GM12878 (cell line): ENCODE measurements at regions not wholly inside any gene's neighbourhood (a gene's known extent, or its start where the extent isn't known, plus 50 kb on each side); places are given as distances from the start of the nearest gene placed in this dataset.
A peak's percentile ranks its signal among the peaks of the same experiment; 100 is the strongest.

Experiments
- ATAC-seq: fragments of 200-7000 bp; cut with Tn5 transposase; 3 replicates; pipeline ENCODE4 v1.9.1; 2020; ENCODE audit warnings: mild to moderate bottlenecking, moderate library complexity
- BruUV-seq: library from RNA; stranded (reverse); fragments of 400-500 nt; replicated peaks from 2 replicates; lab custom pipeline; 2021; lab: Mats Ljungman, UMichigan
- CTCF ChIA-PET: fragments of 300-600 bp; sonication (Branson Sonifier 250); formaldehyde crosslinking; extraction: SDS; loops from one replicate; lab custom pipeline; 2021; ENCODE audit warnings: inconsistent platforms; lab: Yijun Ruan, JAX
- POLR2A ChIA-PET: fragments of 350-600 bp; formaldehyde crosslinking; extraction: SDS; loops from one replicate; lab custom pipeline; 2021; ENCODE audit warnings: inconsistent platforms; lab: Charles Lee
- RAD21 ChIA-PET: fragments of 300-600 bp; sonication (Branson Sonifier 250); formaldehyde crosslinking; loops from one replicate; lab custom pipeline; 2023; ENCODE audit warnings: antibody characterized with exemption; ENCODE audit not compliant: unreplicated experiment; lab: Charles Lee
- SMC1A ChIA-PET: fragments of 300-600 bp; sonication (Branson Sonifier 250); formaldehyde crosslinking; loops from one replicate; lab custom pipeline; 2023; ENCODE audit not compliant: unreplicated experiment, uncharacterized antibody; lab: Charles Lee
- DNase-seq: peaks from one replicate; pipeline ENCODE4 v3.0.0-alpha.2; 2011; ENCODE audit warnings: low read depth, low spot score
- FAIRE-seq: peaks from 3 replicates; lab custom pipeline; 2011; peaks lifted over from hg19 to GRCh38; lab: Jason Lieb, UNC
- H2AFZ ChIP-seq: 2 replicates; pipeline ENCODE4 v1.6.0; 2011; ENCODE audit warnings: low read depth, low read length, control low read depth; ENCODE audit not compliant: control insufficient read depth
- H3K27ac ChIP-seq: 2 replicates; pipeline ENCODE4 v1.5.1; 2011; ENCODE audit warnings: control low read depth; ENCODE audit not compliant: control insufficient read depth, insufficient read depth
- H3K27me3 ChIP-seq, 2 experiments: replicated peaks in 1 of 2; 2 replicates each; pipeline versions ENCODE4 v1.6.0 to v1.6.1; 2011; ENCODE audit warnings: low read length in 1 of 2; ENCODE audit not compliant: control insufficient read depth in 2 of 2, insufficient read depth in 2 of 2
- H3K36me3 ChIP-seq, 2 experiments: 2 replicates each; pipeline ENCODE4 v1.5.1; 2011; ENCODE audit warnings: low read length in 1 of 2; ENCODE audit not compliant: control insufficient read depth in 2 of 2, insufficient read depth in 2 of 2
- H3K4me1 ChIP-seq: 2 replicates; pipeline ENCODE4 v1.6.1; 2011; ENCODE audit warnings: mild to moderate bottlenecking, low read length, moderate library complexity, mixed read lengths; ENCODE audit not compliant: control insufficient read depth, insufficient read depth
- H3K4me2 ChIP-seq: 2 replicates; pipeline ENCODE4 v1.6.0; 2011; ENCODE audit warnings: control low read depth; ENCODE audit not compliant: control insufficient read depth, insufficient read depth
- H3K4me3 ChIP-seq: fragments of 200-600 bp; sonication (generic); 2 replicates; pipeline ENCODE4 v1.5.1; 2016
- H3K79me2 ChIP-seq: 2 replicates; pipeline ENCODE4 v1.6.0; 2011; ENCODE audit warnings: low read length; ENCODE audit not compliant: control insufficient read depth, insufficient read depth
- H3K9ac ChIP-seq: 2 replicates; pipeline ENCODE4 v1.8.0; 2011; ENCODE audit warnings: low read length, control low read depth, mixed read lengths; ENCODE audit not compliant: control insufficient read depth, insufficient read depth
- H3K9me3 ChIP-seq: replicated peaks from 3 replicates; pipeline ENCODE4 v1.5.1; 2011; ENCODE audit warnings: mild to moderate bottlenecking, low read length; ENCODE audit not compliant: control insufficient read depth, insufficient read depth
- H4K20me1 ChIP-seq: 2 replicates; pipeline ENCODE4 v1.6.0; 2011; ENCODE audit not compliant: control insufficient read depth, insufficient read depth
- CEBPB ChIP-seq, 2 experiments: fragments of 150-350 bp in 1 of 2; IDR thresholded peaks; 2 replicates each; pipeline ENCODE4 v1.6.1; 2012 to 2014; ENCODE audit warnings: low read depth in 2 of 2, low read length in 2 of 2, borderline replicate concordance in 1 of 2, inconsistent platforms in 1 of 2
- CHD2 ChIP-seq: IDR thresholded peaks from 2 replicates; pipeline ENCODE4 v1.6.1; 2011; ENCODE audit warnings: low read depth, low read length, improper control_type of control experiment, borderline replicate concordance
- EP300 ChIP-seq, 2 experiments: fragments of 150-350 bp in 1 of 2; IDR thresholded peaks; 2 replicates each; pipeline ENCODE4 v1.6.1; 2011 to 2012; ENCODE audit warnings: low read depth in 2 of 2, low read length in 2 of 2, borderline replicate concordance in 1 of 2, improper control_type of control experiment in 1 of 2, inconsistent platforms in 1 of 2; ENCODE audit not compliant: control insufficient read depth in 1 of 2
- KLF5 ChIP-seq: fragments of 450-650 bp; IDR thresholded peaks from 2 replicates; pipeline ENCODE4 v1.6.1; 2014; ENCODE audit warnings: mild to moderate bottlenecking; ENCODE audit not compliant: partially characterized antibody
- MEF2A ChIP-seq: IDR thresholded peaks from 2 replicates; pipeline ENCODE4 v1.6.1; 2011; ENCODE audit warnings: low read depth, mild to moderate bottlenecking, low read length, moderate library complexity; ENCODE audit not compliant: insufficient read depth
- NBN ChIP-seq: fragments of 450-650 bp; IDR thresholded peaks from 2 replicates; pipeline ENCODE4 v1.6.1; 2016
- POU2F2 ChIP-seq: IDR thresholded peaks from 3 replicates; pipeline ENCODE4 v1.6.1; 2011; ENCODE audit warnings: low read depth, mild to moderate bottlenecking, low read length, borderline replicate concordance
- SPI1 ChIP-seq: IDR thresholded peaks from 2 replicates; pipeline ENCODE4 v1.6.1; 2011; ENCODE audit warnings: low read depth, mild to moderate bottlenecking, low read length, moderate library complexity, borderline replicate concordance; ENCODE audit not compliant: insufficient read depth
- ZNF622 ChIP-seq: fragments of 450-650 bp; IDR thresholded peaks from 2 replicates; pipeline ENCODE4 v1.6.1; 2017; ENCODE audit warnings: mild to moderate bottlenecking, inconsistent platforms
- WGBS: methylation state at CpG from one replicate; pipeline ENCODE4 v1.1.6; 2016; ENCODE audit warnings: low lambda C conversion rate; ENCODE audit not compliant: insufficient replicate concordance, insufficient coverage; ENCODE audit errors: missing lambda C conversion rate; 5-methylcytosine and 5-hydroxymethylcytosine counted together
- in situ Hi-C: fragments of 300-500 bp; cut with MboI; formaldehyde crosslinking; loops from 9 replicates; pipeline ENCODE4 v1.14.3; 2018; ENCODE audit warnings: mixed read lengths
- intact Hi-C: fragments of 100-400 bp; cut with micrococcal nuclease; formaldehyde crosslinking; loops from one replicate; pipeline ENCODE4 v1.14.2; 2022; ENCODE audit not compliant: unreplicated experiment
- TF ChIP-seq, protein P1 (sequence below): IDR thresholded peaks from 2 replicates; pipeline ENCODE4 v1.6.1; 2012; ENCODE audit warnings: low read depth, low read length, improper control_type of control experiment
- TF ChIP-seq, protein P2 (sequence below): fragments of 450-650 bp; IDR thresholded peaks from 2 replicates; pipeline ENCODE4 v1.6.1; 2016; ENCODE audit warnings: mild to moderate bottlenecking
- TF ChIP-seq, protein P3 (sequence below): fragments of 150-350 bp; IDR thresholded peaks from 2 replicates; pipeline ENCODE4 v1.6.1; 2014; ENCODE audit warnings: mild to moderate bottlenecking, low read depth, low read length
- TF ChIP-seq, protein P4 (sequence below): fragments of 450-650 bp; IDR thresholded peaks from 2 replicates; pipeline ENCODE4 v1.6.1; 2016; ENCODE audit warnings: mild to moderate bottlenecking, moderate library complexity, borderline replicate concordance

DNA sequence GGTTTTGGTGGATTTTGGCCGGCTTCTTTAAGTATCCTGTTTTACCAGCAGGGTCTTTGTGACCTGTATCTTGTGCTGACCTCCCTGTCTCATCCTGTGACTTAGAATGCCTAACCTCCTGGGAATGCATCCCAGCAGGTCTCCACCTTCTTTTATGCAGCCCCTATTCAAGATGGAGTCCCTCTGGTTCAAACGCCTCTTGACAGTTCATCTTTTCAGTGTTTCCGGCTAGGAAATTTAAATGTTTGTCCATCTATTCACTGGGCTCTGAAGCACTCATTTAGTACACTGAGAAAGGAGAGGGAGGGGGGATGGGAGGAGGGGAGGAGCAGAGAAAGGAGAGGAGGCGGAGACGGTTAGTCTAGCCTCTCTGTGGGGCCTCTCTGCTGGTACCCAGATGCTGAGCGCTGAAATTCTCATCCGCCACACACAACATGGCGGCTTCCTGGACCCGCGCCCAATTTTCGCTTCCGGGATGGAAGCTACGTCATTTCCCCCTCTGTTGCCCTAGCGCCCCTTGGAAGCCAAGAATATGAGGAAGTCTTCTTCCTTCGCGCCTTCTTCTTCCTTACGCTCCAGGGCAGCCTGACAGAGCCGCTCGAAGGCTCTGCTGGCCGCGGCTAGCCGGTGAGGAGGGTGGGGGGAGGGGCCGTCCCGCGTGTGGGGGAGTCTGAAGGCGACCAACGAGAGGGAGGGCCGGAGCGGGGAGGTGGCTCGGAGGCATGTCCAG lies 69.0 kb upstream of the SYT13 start (continued):
- TF ChIP-seq SPI1 (peak; percentile 62; the same call in 1 of the 2 replicates), CEBPB (IDR thresholded peaks at IDR 0.05; ENCODE audit: borderline replicate concordance in 1 of 2, low read depth in 2 of 2, low read length in 2 of 2) (no peak), KLF5 (no peak), NBN (no peak)
- TF ChIP-seq, protein P1, sequence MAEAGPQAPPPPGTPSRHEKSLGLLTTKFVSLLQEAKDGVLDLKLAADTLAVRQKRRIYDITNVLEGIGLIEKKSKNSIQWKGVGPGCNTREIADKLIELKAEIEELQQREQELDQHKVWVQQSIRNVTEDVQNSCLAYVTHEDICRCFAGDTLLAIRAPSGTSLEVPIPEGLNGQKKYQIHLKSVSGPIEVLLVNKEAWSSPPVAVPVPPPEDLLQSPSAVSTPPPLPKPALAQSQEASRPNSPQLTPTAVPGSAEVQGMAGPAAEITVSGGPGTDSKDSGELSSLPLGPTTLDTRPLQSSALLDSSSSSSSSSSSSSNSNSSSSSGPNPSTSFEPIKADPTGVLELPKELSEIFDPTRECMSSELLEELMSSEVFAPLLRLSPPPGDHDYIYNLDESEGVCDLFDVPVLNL, result no peak
- TF ChIP-seq, all 136 proteins: peak for 12

DNA sequence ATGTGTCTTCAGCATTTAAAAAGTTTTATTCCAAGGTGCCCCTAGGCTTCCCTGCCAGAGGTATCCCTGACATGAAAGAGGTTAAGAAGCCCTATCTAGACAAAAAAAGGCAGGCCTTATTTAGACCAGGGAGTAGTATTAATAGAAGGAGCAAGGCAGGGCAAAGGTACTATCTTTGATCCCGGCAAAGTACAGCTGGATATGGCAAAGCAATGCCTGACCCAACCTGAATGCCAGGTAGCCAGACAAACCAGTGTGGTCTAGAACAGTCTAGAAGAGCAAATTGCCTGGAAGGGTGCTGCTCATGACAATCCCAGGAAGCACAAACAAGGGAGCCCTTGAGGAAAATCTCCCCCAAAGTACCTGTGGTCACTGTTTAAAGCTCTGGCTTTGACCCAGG lies 62.6 kb upstream of the SYT13 start:
- no peak overlapping the region for H3K4me2 ChIP-seq
- no peak for FAIRE-seq
- peaks cover 0 to 4% of the 10 kb centered on the region in 2 experiments; a peak in 1 of 4 replicates for H3K27me3 ChIP-seq
- no peak for DNase-seq
- H3K4me3 ChIP-seq, result no peak overlapping the region
- in situ Hi-C loops, result loop anchor here (25.0 kb wide), 1 partner anchor 411 kb away; no protein-coding TSS in a partner anchor
- no peaks in the 10 kb centered on the region for H4K20me1 ChIP-seq
- no peaks in the 10 kb centered on the region for H3K36me3 ChIP-seq
- ChIA-PET SMC1A (no interaction called here), POLR2A (no interaction called here), RAD21 (no interaction called here), CTCF (interaction anchor here (2.2 kb wide), 1 partner anchor 23 kb away, joined by 9 read pairs; no protein-coding TSS in a partner anchor)
- no peaks in the 10 kb centered on the region for H3K4me1 ChIP-seq
- intact Hi-C loops, result no loop called here
- no peak overlapping the region for H3K27ac ChIP-seq
- H2AFZ ChIP-seq, result no peak overlapping the region
- no peaks in the 10 kb centered on the region for H3K79me2 ChIP-seq
- no peak for ATAC-seq
- no TSS peak for BruUV-seq
- H3K9me3 ChIP-seq, result no peaks in the 10 kb centered on the region
- WGBS, result 19% methylated on average over 1 of the region's 1 CpG
- H3K9ac ChIP-seq, result no peak overlapping the region
- TF ChIP-seq EP300 (IDR thresholded peaks at IDR 0.05; ENCODE audit: borderline replicate concordance in 1 of 2, control insufficient read depth in 1 of 2, low read depth in 2 of 2, low read length in 2 of 2) (no peak), POU2F2 (no peak), MEF2A (no peak), CEBPB (IDR thresholded peaks at IDR 0.05; ENCODE audit: borderline replicate concordance in 1 of 2, low read depth in 2 of 2, low read length in 2 of 2) (no peak), ZNF622 (no peak), CHD2 (no peak)
- TF ChIP-seq, protein P2, sequence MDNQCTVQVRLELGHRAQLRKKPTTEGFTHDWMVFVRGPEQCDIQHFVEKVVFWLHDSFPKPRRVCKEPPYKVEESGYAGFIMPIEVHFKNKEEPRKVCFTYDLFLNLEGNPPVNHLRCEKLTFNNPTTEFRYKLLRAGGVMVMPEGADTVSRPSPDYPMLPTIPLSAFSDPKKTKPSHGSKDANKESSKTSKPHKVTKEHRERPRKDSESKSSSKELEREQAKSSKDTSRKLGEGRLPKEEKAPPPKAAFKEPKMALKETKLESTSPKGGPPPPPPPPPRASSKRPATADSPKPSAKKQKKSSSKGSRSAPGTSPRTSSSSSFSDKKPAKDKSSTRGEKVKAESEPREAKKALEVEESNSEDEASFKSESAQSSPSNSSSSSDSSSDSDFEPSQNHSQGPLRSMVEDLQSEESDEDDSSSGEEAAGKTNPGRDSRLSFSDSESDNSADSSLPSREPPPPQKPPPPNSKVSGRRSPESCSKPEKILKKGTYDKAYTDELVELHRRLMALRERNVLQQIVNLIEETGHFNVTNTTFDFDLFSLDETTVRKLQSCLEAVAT, result no peak
- TF ChIP-seq, protein P3, sequence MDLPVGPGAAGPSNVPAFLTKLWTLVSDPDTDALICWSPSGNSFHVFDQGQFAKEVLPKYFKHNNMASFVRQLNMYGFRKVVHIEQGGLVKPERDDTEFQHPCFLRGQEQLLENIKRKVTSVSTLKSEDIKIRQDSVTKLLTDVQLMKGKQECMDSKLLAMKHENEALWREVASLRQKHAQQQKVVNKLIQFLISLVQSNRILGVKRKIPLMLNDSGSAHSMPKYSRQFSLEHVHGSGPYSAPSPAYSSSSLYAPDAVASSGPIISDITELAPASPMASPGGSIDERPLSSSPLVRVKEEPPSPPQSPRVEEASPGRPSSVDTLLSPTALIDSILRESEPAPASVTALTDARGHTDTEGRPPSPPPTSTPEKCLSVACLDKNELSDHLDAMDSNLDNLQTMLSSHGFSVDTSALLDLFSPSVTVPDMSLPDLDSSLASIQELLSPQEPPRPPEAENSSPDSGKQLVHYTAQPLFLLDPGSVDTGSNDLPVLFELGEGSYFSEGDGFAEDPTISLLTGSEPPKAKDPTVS, result no peak
- TF ChIP-seq, protein P4, sequence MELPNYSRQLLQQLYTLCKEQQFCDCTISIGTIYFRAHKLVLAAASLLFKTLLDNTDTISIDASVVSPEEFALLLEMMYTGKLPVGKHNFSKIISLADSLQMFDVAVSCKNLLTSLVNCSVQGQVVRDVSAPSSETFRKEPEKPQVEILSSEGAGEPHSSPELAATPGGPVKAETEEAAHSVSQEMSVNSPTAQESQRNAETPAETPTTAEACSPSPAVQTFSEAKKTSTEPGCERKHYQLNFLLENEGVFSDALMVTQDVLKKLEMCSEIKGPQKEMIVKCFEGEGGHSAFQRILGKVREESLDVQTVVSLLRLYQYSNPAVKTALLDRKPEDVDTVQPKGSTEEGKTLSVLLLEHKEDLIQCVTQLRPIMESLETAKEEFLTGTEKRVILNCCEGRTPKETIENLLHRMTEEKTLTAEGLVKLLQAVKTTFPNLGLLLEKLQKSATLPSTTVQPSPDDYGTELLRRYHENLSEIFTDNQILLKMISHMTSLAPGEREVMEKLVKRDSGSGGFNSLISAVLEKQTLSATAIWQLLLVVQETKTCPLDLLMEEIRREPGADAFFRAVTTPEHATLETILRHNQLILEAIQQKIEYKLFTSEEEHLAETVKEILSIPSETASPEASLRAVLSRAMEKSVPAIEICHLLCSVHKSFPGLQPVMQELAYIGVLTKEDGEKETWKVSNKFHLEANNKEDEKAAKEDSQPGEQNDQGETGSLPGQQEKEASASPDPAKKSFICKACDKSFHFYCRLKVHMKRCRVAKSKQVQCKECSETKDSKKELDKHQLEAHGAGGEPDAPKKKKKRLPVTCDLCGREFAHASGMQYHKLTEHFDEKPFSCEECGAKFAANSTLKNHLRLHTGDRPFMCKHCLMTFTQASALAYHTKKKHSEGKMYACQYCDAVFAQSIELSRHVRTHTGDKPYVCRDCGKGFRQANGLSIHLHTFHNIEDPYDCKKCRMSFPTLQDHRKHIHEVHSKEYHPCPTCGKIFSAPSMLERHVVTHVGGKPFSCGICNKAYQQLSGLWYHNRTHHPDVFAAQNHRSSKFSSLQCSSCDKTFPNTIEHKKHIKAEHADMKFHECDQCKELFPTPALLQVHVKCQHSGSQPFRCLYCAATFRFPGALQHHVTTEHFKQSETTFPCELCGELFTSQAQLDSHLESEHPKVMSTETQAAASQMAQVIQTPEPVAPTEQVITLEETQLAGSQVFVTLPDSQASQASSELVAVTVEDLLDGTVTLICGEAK, result no peak
